Keratinocyte (primary cell): ENCODE measurements at regions not wholly inside any gene's neighbourhood (a gene's known extent, or its start where the extent isn't known, plus 50 kb on each side); places are given as distances from the start of the nearest gene placed in this dataset.

Experiments used
- EZH2 ChIP-seq: IDR thresholded peaks from one replicate; pipeline ENCODE4 v1.6.1; 2012; ENCODE audit warnings: inconsistent platforms, mild to moderate bottlenecking, low read length, moderate library complexity
- TF ChIP-seq, protein P1 (sequence below), 3 experiments: IDR thresholded peaks in 1 of 3; conservative IDR thresholded peaks in 1 of 3; optimal IDR thresholded peaks in 1 of 3; 2 replicates in 2 of 3; 3 replicates in 1 of 3; pipeline versions ENCODE3 to v1.5.1; 2011; ENCODE audit warnings: low read length in 3 of 3, mild to moderate bottlenecking in 3 of 3, moderate library complexity in 2 of 3, control low read depth in 1 of 3, inconsistent platforms in 1 of 3; ENCODE audit not compliant: insufficient read depth in 2 of 3; ENCODE audit errors: extremely low read depth in 1 of 3

DNA sequence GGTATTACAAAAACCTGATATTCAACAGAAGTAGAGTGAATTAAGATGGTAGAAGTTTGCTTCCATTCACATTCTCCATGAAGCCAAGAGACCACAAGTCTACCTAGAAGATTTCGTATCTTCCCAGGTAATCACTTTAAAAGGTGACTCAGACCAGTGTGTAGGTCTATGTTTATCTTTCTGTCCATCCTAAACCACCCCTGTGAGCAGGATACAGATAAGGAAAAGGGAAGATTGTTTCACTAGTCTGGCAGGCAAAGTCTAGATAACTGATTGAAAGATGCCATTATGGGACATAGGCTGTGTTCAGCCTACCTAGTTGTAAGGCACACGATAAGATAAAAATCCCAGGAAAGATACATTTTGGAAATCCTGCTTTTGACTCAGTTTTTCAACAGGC lies 244.3 kb upstream of the NWD2 start:
- TF ChIP-seq, protein P1, sequence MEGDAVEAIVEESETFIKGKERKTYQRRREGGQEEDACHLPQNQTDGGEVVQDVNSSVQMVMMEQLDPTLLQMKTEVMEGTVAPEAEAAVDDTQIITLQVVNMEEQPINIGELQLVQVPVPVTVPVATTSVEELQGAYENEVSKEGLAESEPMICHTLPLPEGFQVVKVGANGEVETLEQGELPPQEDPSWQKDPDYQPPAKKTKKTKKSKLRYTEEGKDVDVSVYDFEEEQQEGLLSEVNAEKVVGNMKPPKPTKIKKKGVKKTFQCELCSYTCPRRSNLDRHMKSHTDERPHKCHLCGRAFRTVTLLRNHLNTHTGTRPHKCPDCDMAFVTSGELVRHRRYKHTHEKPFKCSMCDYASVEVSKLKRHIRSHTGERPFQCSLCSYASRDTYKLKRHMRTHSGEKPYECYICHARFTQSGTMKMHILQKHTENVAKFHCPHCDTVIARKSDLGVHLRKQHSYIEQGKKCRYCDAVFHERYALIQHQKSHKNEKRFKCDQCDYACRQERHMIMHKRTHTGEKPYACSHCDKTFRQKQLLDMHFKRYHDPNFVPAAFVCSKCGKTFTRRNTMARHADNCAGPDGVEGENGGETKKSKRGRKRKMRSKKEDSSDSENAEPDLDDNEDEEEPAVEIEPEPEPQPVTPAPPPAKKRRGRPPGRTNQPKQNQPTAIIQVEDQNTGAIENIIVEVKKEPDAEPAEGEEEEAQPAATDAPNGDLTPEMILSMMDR (optimal IDR thresholded peaks at IDR 0.05 in 1 of 3, IDR thresholded peaks at IDR 0.05 in 1 of 3, conservative IDR thresholded peaks at IDR 0.05 in 1 of 3; ENCODE audit: extremely low read depth in 1 of 3, insufficient read depth in 2 of 3, low read length in 3 of 3), result no peak
- TF ChIP-seq EZH2, result no peak
